CD4-positive, alpha-beta T cell (primary cell): ENCODE measurements at regions not wholly inside any gene's neighbourhood (a gene's known extent, or its start where the extent isn't known, plus 50 kb on each side); places are given as distances from the start of the nearest gene placed in this dataset.

ENCODE experiments used
- ATAC-seq: fragments of 200-7000 bp; cut with Tn5 transposase; one replicate; pipeline ENCODE4 v1.10.0; 2022; ENCODE audit warnings: mild to moderate bottlenecking; ENCODE audit not compliant: poor library complexity
- CTCF ChIA-PET: fragments of 350-600 bp; sonication (Branson Sonifier 250); formaldehyde crosslinking; loops from one replicate; lab custom pipeline; 2021; ENCODE audit warnings: antibody characterized with exemption, inconsistent platforms; lab: Charles Lee
- POLR2A ChIA-PET: fragments of 350-600 bp; sonication (Branson Sonifier 250); formaldehyde crosslinking; loops from one replicate; lab custom pipeline; 2021; ENCODE audit warnings: antibody characterized with exemption, inconsistent platforms; lab: Charles Lee
- DNase-seq, 14 experiments: peaks; one replicate each; pipeline ENCODE4 v3.0.0-alpha.2; 2013 to 2020; ENCODE audit warnings: mixed read lengths in 2 of 14
- H3K27ac ChIP-seq, 2 donors: one replicate each; pipeline versions ENCODE4 v1.5.1 to v1.7.0; 2013; ENCODE audit warnings: low read length in 2 of 2, low read depth in 1 of 2, mild to moderate bottlenecking in 1 of 2
- H3K27me3 ChIP-seq, 2 experiments: 1 replicate in 1 of 2; 2 replicates in 1 of 2; pipeline versions ENCODE4 v1.6.1 to v1.7.0; 2013; ENCODE audit warnings: low read length in 2 of 2, control low read depth in 1 of 2, mild to moderate bottlenecking in 1 of 2, moderate library complexity in 1 of 2; ENCODE audit not compliant: insufficient read depth in 2 of 2, control insufficient read depth in 1 of 2
- H3K36me3 ChIP-seq: one replicate; pipeline ENCODE4 v1.6.1; 2013; ENCODE audit warnings: low read length, control low read depth; ENCODE audit not compliant: insufficient read depth
- H3K4me1 ChIP-seq: one replicate; pipeline ENCODE4 v1.6.1; 2013; ENCODE audit warnings: low read length, control low read depth; ENCODE audit not compliant: insufficient read depth
- H3K4me3 ChIP-seq: one replicate; pipeline ENCODE4 v1.5.1; 2013; ENCODE audit warnings: mild to moderate bottlenecking, low read length, moderate library complexity
- H3K9me3 ChIP-seq, 2 experiments: 1 replicate in 1 of 2; 2 replicates in 1 of 2; pipeline versions ENCODE4 v1.6.1 to v1.7.0; 2013; ENCODE audit warnings: low read length in 2 of 2, mild to moderate bottlenecking in 2 of 2, control low read depth in 1 of 2, moderate library complexity in 1 of 2; ENCODE audit not compliant: control insufficient read depth in 1 of 2, insufficient read depth in 1 of 2
- H3K27ac Mint-ChIP-seq: one replicate; pipeline ENCODE4 v1.8.0; 2020; ENCODE audit warnings: mixed read lengths
- H3K27me3 Mint-ChIP-seq: one replicate; pipeline ENCODE4 v1.8.0; 2021; ENCODE audit warnings: mixed read lengths
- H3K36me3 Mint-ChIP-seq: one replicate; pipeline ENCODE4 v1.8.0; 2021; ENCODE audit warnings: low read depth, mixed read lengths
- H3K4me1 Mint-ChIP-seq: one replicate; pipeline ENCODE4 v1.8.0; 2021; ENCODE audit warnings: low read depth, mixed read lengths
- H3K4me3 Mint-ChIP-seq: one replicate; pipeline ENCODE4 v1.8.0; 2020; ENCODE audit warnings: mild to moderate bottlenecking, mixed read lengths
- H3K9me3 Mint-ChIP-seq: one replicate; pipeline ENCODE4 v1.8.0; 2020; ENCODE audit warnings: mixed read lengths
- intact Hi-C, 2 experiments: fragments of 100-400 bp; cut with DNase I in 1 of 2; cut with micrococcal nuclease in 1 of 2; formaldehyde crosslinking; loops; one replicate each; pipeline versions ENCODE4 v1.15.1 to v1.9.0; 2023 to 2025; cut with DNase I, micrococcal nuclease
- TF ChIP-seq, protein P1 (sequence below): fragments of 200-600 bp; IDR thresholded peaks from one replicate; pipeline ENCODE4 v1.8.0; 2022; ENCODE audit warnings: antibody characterized with exemption, mild to moderate bottlenecking

DNA sequence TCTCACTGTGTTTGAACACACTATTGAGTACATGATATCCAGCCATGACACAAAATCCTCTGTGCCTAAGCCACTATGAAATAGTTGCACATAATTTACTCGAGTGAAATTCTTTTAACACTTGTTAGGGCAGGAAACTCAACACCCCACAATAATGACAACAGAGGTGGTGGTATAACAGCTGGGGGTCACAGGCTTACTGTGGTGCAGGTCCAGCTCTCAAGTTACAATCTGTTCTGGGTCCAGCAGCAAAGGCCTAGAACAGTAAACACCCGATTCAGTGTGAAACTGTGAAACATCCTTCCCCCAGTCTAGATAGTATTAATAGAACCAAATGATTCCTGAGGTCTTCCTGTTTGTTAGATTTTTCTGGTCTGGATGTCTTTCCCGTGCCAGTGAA lies 102.9 kb upstream of the APC start:
- POLR2A ChIA-PET: no interaction called here

GRCh38 chr5:112635276-112635675 lies 102.4 kb upstream of the APC start:
- Histone ChIP-seq H3K4me3 (no peak overlapping the region), H3K36me3 (no peaks in the 10 kb centered on the region), H3K27me3 (no peaks in the 10 kb centered on the region), H3K27ac (no peak overlapping the region), H3K4me1 (no peaks in the 10 kb centered on the region), H3K9me3 (peaks cover 4 to 12% of the 10 kb centered on the region in 2 experiments)
- H3K27me3 Mint-ChIP-seq: peaks cover 31% of the 10 kb centered on the region
- intact Hi-C loops: no loop called here
- DNase-seq (no peak), ATAC-seq (no peak)
- H3K4me1 Mint-ChIP-seq: no peaks in the 10 kb centered on the region
- no peak overlapping the region for H3K4me3 Mint-ChIP-seq
- no peaks in the 10 kb centered on the region for H3K36me3 Mint-ChIP-seq
- ChIA-PET CTCF (no interaction called here), POLR2A (interaction anchor here (0.6 kb wide), 1 partner anchor 45 kb away, joined by 3 read pairs; no protein-coding TSS in a partner anchor)
- H3K27ac Mint-ChIP-seq: no peak overlapping the region
- peaks cover 8% of the 10 kb centered on the region for H3K9me3 Mint-ChIP-seq
- TF ChIP-seq, protein P1, sequence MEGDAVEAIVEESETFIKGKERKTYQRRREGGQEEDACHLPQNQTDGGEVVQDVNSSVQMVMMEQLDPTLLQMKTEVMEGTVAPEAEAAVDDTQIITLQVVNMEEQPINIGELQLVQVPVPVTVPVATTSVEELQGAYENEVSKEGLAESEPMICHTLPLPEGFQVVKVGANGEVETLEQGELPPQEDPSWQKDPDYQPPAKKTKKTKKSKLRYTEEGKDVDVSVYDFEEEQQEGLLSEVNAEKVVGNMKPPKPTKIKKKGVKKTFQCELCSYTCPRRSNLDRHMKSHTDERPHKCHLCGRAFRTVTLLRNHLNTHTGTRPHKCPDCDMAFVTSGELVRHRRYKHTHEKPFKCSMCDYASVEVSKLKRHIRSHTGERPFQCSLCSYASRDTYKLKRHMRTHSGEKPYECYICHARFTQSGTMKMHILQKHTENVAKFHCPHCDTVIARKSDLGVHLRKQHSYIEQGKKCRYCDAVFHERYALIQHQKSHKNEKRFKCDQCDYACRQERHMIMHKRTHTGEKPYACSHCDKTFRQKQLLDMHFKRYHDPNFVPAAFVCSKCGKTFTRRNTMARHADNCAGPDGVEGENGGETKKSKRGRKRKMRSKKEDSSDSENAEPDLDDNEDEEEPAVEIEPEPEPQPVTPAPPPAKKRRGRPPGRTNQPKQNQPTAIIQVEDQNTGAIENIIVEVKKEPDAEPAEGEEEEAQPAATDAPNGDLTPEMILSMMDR: no peak

More for the DNA sequence above, 102.9 kb upstream of the APC start:
- Histone ChIP-seq H3K27me3 (no peaks in the 10 kb centered on the region), H3K27ac (no peak overlapping the region), H3K36me3 (no peaks in the 10 kb centered on the region), H3K9me3 (peaks cover 4 to 12% of the 10 kb centered on the region in 2 experiments), H3K4me3 (no peak overlapping the region), H3K4me1 (no peaks in the 10 kb centered on the region)
- Mint-ChIP-seq H3K4me3 (no peak overlapping the region), H3K27ac (no peak overlapping the region), H3K4me1 (no peaks in the 10 kb centered on the region), H3K9me3 (peaks cover 8% of the 10 kb centered on the region), H3K36me3 (no peaks in the 10 kb centered on the region), H3K27me3 (peaks cover 33% of the 10 kb centered on the region)
- intact Hi-C loops: no loop called here
- no peak for ATAC-seq
- TF ChIP-seq, protein P1: no peak
- DNase-seq: no peak
- CTCF ChIA-PET: no interaction called here

GRCh38 chr5:112635771-112636731 lies 101.6 kb upstream of the APC start:
- TF ChIP-seq, protein P1: no peak
- no peak for ATAC-seq

More at GRCh38 chr5:112635771-112636731, 101.6 kb upstream of the APC start:
- Histone ChIP-seq H3K27ac (no peak overlapping the region), H3K9me3 (peaks cover 4 to 12% of the 10 kb centered on the region in 2 experiments), H3K4me3 (no peak overlapping the region), H3K36me3 (no peaks in the 10 kb centered on the region), H3K27me3 (no peaks in the 10 kb centered on the region), H3K4me1 (no peaks in the 10 kb centered on the region)
- CTCF ChIA-PET: interaction anchor here (0.5 kb wide), 1 partner anchor 16 kb away, joined by 3 read pairs; no protein-coding TSS in a partner anchor
- H3K4me3 Mint-ChIP-seq: no peak overlapping the region
- H3K9me3 Mint-ChIP-seq: peaks cover 7% of the 10 kb centered on the region
- POLR2A ChIA-PET: interaction anchor here (0.6 kb wide), 1 partner anchor 46 kb away, joined by 3 read pairs; no protein-coding TSS in a partner anchor
- DNase-seq: no peak
- no peak overlapping the region for H3K27ac Mint-ChIP-seq
- H3K4me1 Mint-ChIP-seq: no peaks in the 10 kb centered on the region
- intact Hi-C loops: no loop called here
- no peaks in the 10 kb centered on the region for H3K36me3 Mint-ChIP-seq
- H3K27me3 Mint-ChIP-seq: peaks cover 28% of the 10 kb centered on the region
